ENCODE measurements at regions not wholly inside any gene's neighbourhood (a gene's known extent, or its start where the extent isn't known, plus 50 kb on each side); places are given as distances from the start of the nearest gene placed in this dataset.

DNA sequence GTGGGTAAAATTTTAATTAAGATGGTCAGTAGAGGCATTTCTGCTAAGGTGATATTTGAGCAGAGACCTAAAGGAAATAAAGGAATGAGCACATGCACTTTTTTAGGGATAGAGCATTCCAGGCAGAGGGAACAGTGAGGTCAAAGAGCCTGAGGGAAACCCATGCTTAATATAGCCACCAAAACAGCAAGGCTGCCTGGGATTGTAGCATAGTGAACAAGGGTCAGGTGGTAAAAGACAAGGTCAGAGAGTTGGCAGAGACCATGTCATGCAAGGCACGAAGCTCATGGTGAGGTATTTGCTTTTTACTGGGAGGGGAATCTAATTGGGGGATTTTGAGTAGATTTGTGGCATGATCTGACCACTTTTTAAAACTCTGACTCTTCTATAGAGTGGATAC lies 344.6 kb upstream of the LRRC7 start:
- H3K4me3 Mint-ChIP-seq: no peak overlapping the region
- H3K9me3 Mint-ChIP-seq: no peaks in the 10 kb centered on the region
- no peak for DNase-seq (ENCODE audit: low spot score)
- H3K27me3 Mint-ChIP-seq (ENCODE audit: low read depth): no peaks in the 10 kb centered on the region
- ATAC-seq: no peak
- ChIA-PET POLR2A (no interaction called here), CTCF (no interaction called here)
- H3K4me1 Mint-ChIP-seq: no peaks in the 10 kb centered on the region
- no peak overlapping the region for H3K27ac Mint-ChIP-seq
- H3K36me3 Mint-ChIP-seq: no peaks in the 10 kb centered on the region
- TF ChIP-seq TCF7 (CRISPR knock-in tag; IDR thresholded peaks at IDR 0.05; ENCODE audit: low read depth) (no peak), RORB (CRISPR knock-in tag; IDR thresholded peaks at IDR 0.05) (no peak)
- TF ChIP-seq, protein P1, sequence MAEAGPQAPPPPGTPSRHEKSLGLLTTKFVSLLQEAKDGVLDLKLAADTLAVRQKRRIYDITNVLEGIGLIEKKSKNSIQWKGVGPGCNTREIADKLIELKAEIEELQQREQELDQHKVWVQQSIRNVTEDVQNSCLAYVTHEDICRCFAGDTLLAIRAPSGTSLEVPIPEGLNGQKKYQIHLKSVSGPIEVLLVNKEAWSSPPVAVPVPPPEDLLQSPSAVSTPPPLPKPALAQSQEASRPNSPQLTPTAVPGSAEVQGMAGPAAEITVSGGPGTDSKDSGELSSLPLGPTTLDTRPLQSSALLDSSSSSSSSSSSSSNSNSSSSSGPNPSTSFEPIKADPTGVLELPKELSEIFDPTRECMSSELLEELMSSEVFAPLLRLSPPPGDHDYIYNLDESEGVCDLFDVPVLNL (CRISPR knock-in tag; IDR thresholded peaks at IDR 0.05; ENCODE audit: borderline replicate concordance, low read depth): no peak

DNA sequence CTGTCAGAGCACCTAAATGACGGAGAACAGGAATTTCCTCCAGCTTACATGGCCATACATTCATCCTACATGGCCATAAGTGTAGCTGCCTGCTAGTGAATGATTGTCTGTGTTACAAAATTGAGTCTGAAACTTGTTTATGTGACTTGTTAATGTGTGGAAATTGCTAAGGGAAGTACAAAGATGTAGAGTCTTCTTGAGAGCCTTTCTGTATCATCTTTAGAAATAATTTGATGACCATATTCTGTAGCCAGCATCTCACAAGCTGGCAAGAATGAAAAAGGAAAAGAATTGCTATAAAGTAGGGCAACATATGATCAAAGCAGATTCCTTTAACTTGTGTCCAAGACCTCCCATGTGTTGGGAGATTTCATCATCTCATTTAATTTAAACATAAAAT lies 339.2 kb upstream of the LRRC7 start:
- no peak for ATAC-seq
- TF ChIP-seq PRRX2 (CRISPR knock-in tag; IDR thresholded peaks at IDR 0.05) (no peak), ZNF219 (CRISPR knock-in tag; IDR thresholded peaks at IDR 0.05; ENCODE audit: borderline replicate concordance) (no peak), RELA (CRISPR knock-in tag; IDR thresholded peaks at IDR 0.05; ENCODE audit: borderline replicate concordance) (no peak), ZBTB21 (CRISPR knock-in tag; IDR thresholded peaks at IDR 0.05; ENCODE audit: borderline replicate concordance) (no peak), TEAD1 (CRISPR knock-in tag; IDR thresholded peaks at IDR 0.05) (no peak)
- TF ChIP-seq, protein P2, sequence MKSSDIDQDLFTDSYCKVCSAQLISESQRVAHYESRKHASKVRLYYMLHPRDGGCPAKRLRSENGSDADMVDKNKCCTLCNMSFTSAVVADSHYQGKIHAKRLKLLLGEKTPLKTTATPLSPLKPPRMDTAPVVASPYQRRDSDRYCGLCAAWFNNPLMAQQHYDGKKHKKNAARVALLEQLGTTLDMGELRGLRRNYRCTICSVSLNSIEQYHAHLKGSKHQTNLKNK (CRISPR knock-in tag; IDR thresholded peaks at IDR 0.05): no peak
- TF ChIP-seq, protein P3, sequence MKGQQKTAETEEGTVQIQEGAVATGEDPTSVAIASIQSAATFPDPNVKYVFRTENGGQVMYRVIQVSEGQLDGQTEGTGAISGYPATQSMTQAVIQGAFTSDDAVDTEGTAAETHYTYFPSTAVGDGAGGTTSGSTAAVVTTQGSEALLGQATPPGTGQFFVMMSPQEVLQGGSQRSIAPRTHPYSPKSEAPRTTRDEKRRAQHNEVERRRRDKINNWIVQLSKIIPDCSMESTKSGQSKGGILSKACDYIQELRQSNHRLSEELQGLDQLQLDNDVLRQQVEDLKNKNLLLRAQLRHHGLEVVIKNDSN (CRISPR knock-in tag; IDR thresholded peaks at IDR 0.05): no peak
- TF ChIP-seq, protein P4, sequence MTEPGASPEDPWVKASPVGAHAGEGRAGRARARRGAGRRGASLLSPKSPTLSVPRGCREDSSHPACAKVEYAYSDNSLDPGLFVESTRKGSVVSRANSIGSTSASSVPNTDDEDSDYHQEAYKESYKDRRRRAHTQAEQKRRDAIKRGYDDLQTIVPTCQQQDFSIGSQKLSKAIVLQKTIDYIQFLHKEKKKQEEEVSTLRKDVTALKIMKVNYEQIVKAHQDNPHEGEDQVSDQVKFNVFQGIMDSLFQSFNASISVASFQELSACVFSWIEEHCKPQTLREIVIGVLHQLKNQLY (CRISPR knock-in tag; IDR thresholded peaks at IDR 0.05): no peak
- TF ChIP-seq, protein P5, sequence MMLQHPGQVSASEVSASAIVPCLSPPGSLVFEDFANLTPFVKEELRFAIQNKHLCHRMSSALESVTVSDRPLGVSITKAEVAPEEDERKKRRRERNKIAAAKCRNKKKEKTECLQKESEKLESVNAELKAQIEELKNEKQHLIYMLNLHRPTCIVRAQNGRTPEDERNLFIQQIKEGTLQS (CRISPR knock-in tag; conservative IDR thresholded peaks at IDR 0.05): no peak
- TF ChIP-seq, protein P6, sequence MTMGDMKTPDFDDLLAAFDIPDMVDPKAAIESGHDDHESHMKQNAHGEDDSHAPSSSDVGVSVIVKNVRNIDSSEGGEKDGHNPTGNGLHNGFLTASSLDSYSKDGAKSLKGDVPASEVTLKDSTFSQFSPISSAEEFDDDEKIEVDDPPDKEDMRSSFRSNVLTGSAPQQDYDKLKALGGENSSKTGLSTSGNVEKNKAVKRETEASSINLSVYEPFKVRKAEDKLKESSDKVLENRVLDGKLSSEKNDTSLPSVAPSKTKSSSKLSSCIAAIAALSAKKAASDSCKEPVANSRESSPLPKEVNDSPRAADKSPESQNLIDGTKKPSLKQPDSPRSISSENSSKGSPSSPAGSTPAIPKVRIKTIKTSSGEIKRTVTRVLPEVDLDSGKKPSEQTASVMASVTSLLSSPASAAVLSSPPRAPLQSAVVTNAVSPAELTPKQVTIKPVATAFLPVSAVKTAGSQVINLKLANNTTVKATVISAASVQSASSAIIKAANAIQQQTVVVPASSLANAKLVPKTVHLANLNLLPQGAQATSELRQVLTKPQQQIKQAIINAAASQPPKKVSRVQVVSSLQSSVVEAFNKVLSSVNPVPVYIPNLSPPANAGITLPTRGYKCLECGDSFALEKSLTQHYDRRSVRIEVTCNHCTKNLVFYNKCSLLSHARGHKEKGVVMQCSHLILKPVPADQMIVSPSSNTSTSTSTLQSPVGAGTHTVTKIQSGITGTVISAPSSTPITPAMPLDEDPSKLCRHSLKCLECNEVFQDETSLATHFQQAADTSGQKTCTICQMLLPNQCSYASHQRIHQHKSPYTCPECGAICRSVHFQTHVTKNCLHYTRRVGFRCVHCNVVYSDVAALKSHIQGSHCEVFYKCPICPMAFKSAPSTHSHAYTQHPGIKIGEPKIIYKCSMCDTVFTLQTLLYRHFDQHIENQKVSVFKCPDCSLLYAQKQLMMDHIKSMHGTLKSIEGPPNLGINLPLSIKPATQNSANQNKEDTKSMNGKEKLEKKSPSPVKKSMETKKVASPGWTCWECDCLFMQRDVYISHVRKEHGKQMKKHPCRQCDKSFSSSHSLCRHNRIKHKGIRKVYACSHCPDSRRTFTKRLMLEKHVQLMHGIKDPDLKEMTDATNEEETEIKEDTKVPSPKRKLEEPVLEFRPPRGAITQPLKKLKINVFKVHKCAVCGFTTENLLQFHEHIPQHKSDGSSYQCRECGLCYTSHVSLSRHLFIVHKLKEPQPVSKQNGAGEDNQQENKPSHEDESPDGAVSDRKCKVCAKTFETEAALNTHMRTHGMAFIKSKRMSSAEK (CRISPR knock-in tag; IDR thresholded peaks at IDR 0.05; ENCODE audit: borderline replicate concordance): no peak
- TF ChIP-seq, protein P7, sequence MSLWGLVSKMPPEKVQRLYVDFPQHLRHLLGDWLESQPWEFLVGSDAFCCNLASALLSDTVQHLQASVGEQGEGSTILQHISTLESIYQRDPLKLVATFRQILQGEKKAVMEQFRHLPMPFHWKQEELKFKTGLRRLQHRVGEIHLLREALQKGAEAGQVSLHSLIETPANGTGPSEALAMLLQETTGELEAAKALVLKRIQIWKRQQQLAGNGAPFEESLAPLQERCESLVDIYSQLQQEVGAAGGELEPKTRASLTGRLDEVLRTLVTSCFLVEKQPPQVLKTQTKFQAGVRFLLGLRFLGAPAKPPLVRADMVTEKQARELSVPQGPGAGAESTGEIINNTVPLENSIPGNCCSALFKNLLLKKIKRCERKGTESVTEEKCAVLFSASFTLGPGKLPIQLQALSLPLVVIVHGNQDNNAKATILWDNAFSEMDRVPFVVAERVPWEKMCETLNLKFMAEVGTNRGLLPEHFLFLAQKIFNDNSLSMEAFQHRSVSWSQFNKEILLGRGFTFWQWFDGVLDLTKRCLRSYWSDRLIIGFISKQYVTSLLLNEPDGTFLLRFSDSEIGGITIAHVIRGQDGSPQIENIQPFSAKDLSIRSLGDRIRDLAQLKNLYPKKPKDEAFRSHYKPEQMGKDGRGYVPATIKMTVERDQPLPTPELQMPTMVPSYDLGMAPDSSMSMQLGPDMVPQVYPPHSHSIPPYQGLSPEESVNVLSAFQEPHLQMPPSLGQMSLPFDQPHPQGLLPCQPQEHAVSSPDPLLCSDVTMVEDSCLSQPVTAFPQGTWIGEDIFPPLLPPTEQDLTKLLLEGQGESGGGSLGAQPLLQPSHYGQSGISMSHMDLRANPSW (CRISPR knock-in tag; conservative IDR thresholded peaks at IDR 0.05; ENCODE audit: low read depth): no peak
- TF ChIP-seq, protein P8, sequence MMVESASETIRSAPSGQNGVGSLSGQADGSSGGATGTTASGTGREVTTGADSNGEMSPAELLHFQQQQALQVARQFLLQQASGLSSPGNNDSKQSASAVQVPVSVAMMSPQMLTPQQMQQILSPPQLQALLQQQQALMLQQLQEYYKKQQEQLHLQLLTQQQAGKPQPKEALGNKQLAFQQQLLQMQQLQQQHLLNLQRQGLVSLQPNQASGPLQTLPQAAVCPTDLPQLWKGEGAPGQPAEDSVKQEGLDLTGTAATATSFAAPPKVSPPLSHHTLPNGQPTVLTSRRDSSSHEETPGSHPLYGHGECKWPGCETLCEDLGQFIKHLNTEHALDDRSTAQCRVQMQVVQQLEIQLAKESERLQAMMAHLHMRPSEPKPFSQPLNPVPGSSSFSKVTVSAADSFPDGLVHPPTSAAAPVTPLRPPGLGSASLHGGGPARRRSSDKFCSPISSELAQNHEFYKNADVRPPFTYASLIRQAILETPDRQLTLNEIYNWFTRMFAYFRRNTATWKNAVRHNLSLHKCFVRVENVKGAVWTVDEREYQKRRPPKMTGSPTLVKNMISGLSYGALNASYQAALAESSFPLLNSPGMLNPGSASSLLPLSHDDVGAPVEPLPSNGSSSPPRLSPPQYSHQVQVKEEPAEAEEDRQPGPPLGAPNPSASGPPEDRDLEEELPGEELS (CRISPR knock-in tag; IDR thresholded peaks at IDR 0.05): no peak
- TF ChIP-seq, protein P9, sequence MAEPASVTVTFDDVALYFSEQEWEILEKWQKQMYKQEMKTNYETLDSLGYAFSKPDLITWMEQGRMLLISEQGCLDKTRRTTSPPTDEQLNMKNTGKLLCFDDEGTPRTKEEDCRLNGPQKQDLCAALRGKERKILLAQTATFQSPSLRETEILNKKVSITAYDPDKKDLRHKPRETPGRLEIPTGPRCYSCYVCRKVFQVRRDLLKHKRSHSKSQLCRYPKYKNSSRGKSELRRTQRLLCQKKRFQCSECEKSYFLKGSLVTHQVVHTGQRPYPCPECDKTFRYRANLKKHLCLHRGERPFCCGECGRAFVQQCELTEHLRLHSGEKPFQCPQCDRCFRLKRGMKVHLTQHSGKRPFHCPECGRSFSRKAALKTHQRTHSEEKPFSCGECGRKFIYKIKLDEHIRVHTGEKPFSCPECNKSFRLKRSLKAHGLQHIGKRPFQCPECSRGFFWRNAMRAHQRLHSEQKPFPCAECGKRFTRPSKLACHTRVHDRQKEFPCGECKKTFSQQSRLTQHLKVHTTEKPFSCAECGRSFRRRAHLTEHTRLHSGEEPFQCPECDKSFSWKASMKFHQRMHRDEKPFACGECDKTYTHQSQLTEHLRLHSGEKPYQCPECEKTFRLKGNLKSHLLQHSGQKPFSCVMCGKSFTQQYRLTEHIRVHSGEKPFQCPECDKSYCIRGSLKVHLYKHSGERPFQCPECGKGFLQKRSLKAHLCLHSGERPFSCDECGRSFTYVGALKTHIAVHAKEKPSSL (CRISPR knock-in tag; conservative IDR thresholded peaks at IDR 0.05): no peak
- peaks cover 13% of the 10 kb centered on the region for H3K4me1 Mint-ChIP-seq
- no peaks in the 10 kb centered on the region for H3K36me3 Mint-ChIP-seq
- DNase-seq (ENCODE audit: low spot score): no peak
- ChIA-PET CTCF (no interaction called here), POLR2A (no interaction called here)
- H3K9me3 Mint-ChIP-seq: no peaks in the 10 kb centered on the region
- H3K27me3 Mint-ChIP-seq (ENCODE audit: low read depth): no peaks in the 10 kb centered on the region
- H3K27ac Mint-ChIP-seq: no peak overlapping the region
- no peak overlapping the region for H3K4me3 Mint-ChIP-seq

Data from WTC11 (cell line).